HepG2 (cell line): ENCODE measurements at regions not wholly inside any gene's neighbourhood (a gene's known extent, or its start where the extent isn't known, plus 50 kb on each side); places are given as distances from the start of the nearest gene placed in this dataset.

Experiments
- CBX5 ChIP-seq: sonication (generic); formaldehyde crosslinking; IDR thresholded peaks from 2 replicates; pipeline ENCODE4 v1.4.0; 2020; ENCODE audit warnings: missing genetic modification reagents, borderline replicate concordance
- MEF2D ChIP-seq: sonication (generic); formaldehyde crosslinking; IDR thresholded peaks from 2 replicates; pipeline ENCODE4 v1.5.1; 2020; ENCODE audit warnings: mild to moderate bottlenecking, missing genetic modification reagents
- NR3C1 ChIP-seq: sonication (generic); formaldehyde crosslinking; IDR thresholded peaks from 2 replicates; pipeline ENCODE4 v1.4.0; 2020; ENCODE audit warnings: missing genetic modification reagents
- TCF7L2 ChIP-seq: IDR thresholded peaks from 2 replicates; pipeline ENCODE4 v1.6.1; 2011; ENCODE audit warnings: mild to moderate bottlenecking, low read depth, low read length, moderate library complexity
- ZNF207 ChIP-seq: fragments of 450-650 bp; IDR thresholded peaks from 2 replicates; pipeline ENCODE4 v1.6.1; 2016; ENCODE audit warnings: antibody characterized with exemption, borderline replicate concordance
- ZSCAN20 ChIP-seq: sonication (generic); formaldehyde crosslinking; IDR thresholded peaks from 2 replicates; pipeline ENCODE4 v1.4.0; 2020; ENCODE audit warnings: missing genetic modification reagents, mild to moderate bottlenecking, borderline replicate concordance
- TF ChIP-seq, protein P1 (sequence below): IDR thresholded peaks from 2 replicates; pipeline ENCODE4 v1.6.1; 2016; ENCODE audit warnings: mild to moderate bottlenecking
- TF ChIP-seq, protein P2 (sequence below): sonication (generic); formaldehyde crosslinking; IDR thresholded peaks from 2 replicates; pipeline ENCODE4 v1.5.0; 2020; ENCODE audit warnings: mild to moderate bottlenecking, missing genetic modification reagents, moderate library complexity

DNA sequence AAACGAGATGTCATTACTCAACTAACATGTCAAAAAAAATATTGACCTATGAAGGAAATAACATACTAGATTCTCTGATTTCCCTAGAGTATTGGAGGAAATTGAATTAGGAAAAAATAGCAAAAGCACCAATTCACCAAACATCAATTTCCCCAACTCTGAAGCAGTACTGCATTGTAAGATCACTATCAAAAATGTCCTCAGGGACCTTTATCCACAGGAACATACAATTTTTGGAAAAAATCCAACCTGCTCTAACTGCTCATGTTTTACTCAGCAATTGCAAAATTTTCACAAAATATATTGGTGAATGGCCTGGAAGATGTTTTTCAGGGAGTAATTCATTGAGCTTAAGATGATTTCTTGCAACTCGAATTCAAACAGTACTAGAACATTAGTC lies 239.0 kb upstream of the GIMD1 start:
- TF ChIP-seq, protein P1, sequence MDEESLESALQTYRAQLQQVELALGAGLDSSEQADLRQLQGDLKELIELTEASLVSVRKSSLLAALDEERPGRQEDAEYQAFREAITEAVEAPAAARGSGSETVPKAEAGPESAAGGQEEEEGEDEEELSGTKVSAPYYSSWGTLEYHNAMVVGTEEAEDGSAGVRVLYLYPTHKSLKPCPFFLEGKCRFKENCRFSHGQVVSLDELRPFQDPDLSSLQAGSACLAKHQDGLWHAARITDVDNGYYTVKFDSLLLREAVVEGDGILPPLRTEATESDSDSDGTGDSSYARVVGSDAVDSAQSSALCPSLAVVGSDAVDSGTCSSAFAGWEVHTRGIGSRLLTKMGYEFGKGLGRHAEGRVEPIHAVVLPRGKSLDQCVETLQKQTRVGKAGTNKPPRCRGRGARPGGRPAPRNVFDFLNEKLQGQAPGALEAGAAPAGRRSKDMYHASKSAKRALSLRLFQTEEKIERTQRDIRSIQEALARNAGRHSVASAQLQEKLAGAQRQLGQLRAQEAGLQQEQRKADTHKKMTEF (CRISPR knock-in tag): no peak
- TF ChIP-seq NR3C1 (CRISPR knock-in tag) (no peak), MEF2D (CRISPR knock-in tag) (no peak), CBX5 (no peak), ZNF207 (no peak), TCF7L2 (no peak), ZSCAN20 (CRISPR knock-in tag) (no peak)
- TF ChIP-seq, protein P2, sequence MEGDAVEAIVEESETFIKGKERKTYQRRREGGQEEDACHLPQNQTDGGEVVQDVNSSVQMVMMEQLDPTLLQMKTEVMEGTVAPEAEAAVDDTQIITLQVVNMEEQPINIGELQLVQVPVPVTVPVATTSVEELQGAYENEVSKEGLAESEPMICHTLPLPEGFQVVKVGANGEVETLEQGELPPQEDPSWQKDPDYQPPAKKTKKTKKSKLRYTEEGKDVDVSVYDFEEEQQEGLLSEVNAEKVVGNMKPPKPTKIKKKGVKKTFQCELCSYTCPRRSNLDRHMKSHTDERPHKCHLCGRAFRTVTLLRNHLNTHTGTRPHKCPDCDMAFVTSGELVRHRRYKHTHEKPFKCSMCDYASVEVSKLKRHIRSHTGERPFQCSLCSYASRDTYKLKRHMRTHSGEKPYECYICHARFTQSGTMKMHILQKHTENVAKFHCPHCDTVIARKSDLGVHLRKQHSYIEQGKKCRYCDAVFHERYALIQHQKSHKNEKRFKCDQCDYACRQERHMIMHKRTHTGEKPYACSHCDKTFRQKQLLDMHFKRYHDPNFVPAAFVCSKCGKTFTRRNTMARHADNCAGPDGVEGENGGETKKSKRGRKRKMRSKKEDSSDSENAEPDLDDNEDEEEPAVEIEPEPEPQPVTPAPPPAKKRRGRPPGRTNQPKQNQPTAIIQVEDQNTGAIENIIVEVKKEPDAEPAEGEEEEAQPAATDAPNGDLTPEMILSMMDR (CRISPR knock-in tag): no peak
